NB4 (cell line): ENCODE measurements at regions not wholly inside any gene's neighbourhood (a gene's known extent, or its start where the extent isn't known, plus 50 kb on each side); places are given as distances from the start of the nearest gene placed in this dataset.

Experiments used
- CTCF ChIP-seq: IDR thresholded peaks from one replicate; pipeline ENCODE4 v1.5.1; 2012; ENCODE audit warnings: low read depth, low read length
- MYC ChIP-seq: IDR thresholded peaks from 2 replicates; pipeline ENCODE4 v1.6.1; 2011; ENCODE audit warnings: low read depth, low read length
- POLR2A ChIP-seq: IDR thresholded peaks from 2 replicates; pipeline ENCODE4 v1.6.1; 2011; ENCODE audit warnings: mild to moderate bottlenecking; ENCODE audit not compliant: insufficient read length; ENCODE audit errors: extremely low read depth
- TF ChIP-seq, protein P1 (sequence below): IDR thresholded peaks from 2 replicates; pipeline ENCODE4 v1.6.1; 2011; ENCODE audit warnings: low read depth, low read length

- TF ChIP-seq CTCF (no peak), MYC (no peak), POLR2A (no peak)
- TF ChIP-seq, protein P1, sequence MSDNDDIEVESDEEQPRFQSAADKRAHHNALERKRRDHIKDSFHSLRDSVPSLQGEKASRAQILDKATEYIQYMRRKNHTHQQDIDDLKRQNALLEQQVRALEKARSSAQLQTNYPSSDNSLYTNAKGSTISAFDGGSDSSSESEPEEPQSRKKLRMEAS, result no peak
Observed at GRCh38 chr17:31731118-31731517, 127.9 kb downstream of the COPRS start.
